Activated CD4-positive, alpha-beta T cell treated with anti-CD3 and anti-CD28 coated beads, Interleukin-2, amount 50 U/mL, for 16 hours (primary cell): ENCODE measurements at regions not wholly inside any gene's neighbourhood (a gene's known extent, or its start where the extent isn't known, plus 50 kb on each side); places are given as distances from the start of the nearest gene placed in this dataset.

ENCODE experiments used
- DNase-seq: peaks from one replicate; pipeline ENCODE4 v3.0.0-alpha.2; 2020

- no peak for DNase-seq
Observed at GRCh38 chr2:167411367-167411766, 523.1 kb downstream of the XIRP2 start.

- DNase-seq, result no peak
Observed at GRCh38 chr2:167406558-167406957, 518.3 kb downstream of the XIRP2 start.

- no peak for DNase-seq
Observed at GRCh38 chr2:167404627-167405284, 516.5 kb downstream of the XIRP2 start.

GRCh38 chr2:167401309-167401708, 513.0 kb downstream of the XIRP2 start:
- DNase-seq, result no peak

- no peak for DNase-seq
Observed at GRCh38 chr2:167400546-167400945, 512.3 kb downstream of the XIRP2 start.

GRCh38 chr2:167398873-167399272, 510.6 kb downstream of the XIRP2 start:
- no peak for DNase-seq

- no peak for DNase-seq
Observed at GRCh38 chr2:167388901-167389300, 500.6 kb downstream of the XIRP2 start.

GRCh38 chr2:167388497-167388896, 500.2 kb downstream of the XIRP2 start:
- DNase-seq, result no peak

GRCh38 chr2:167386694-167387093, 498.4 kb downstream of the XIRP2 start:
- no peak for DNase-seq

- no peak for DNase-seq
Observed at GRCh38 chr2:167383610-167384194, 495.4 kb downstream of the XIRP2 start.

- DNase-seq, result no peak
Observed at GRCh38 chr2:167381349-167381748, 493.1 kb downstream of the XIRP2 start.

- no peak for DNase-seq
Observed at GRCh38 chr2:167380555-167380954, 492.3 kb downstream of the XIRP2 start.

- DNase-seq, result no peak
Observed at GRCh38 chr2:167380094-167380493, 491.8 kb downstream of the XIRP2 start.

GRCh38 chr2:167369083-167369482, 480.8 kb downstream of the XIRP2 start:
- no peak for DNase-seq

- no peak for DNase-seq
Observed at GRCh38 chr2:167368371-167368770, 480.1 kb downstream of the XIRP2 start.

GRCh38 chr2:167365216-167365615, 476.9 kb downstream of the XIRP2 start:
- no peak for DNase-seq

- DNase-seq, result no peak
Observed at GRCh38 chr2:167361426-167361825, 473.1 kb downstream of the XIRP2 start.

GRCh38 chr2:167355821-167356220, 467.5 kb downstream of the XIRP2 start:
- no peak for DNase-seq

GRCh38 chr2:167353605-167354280, 465.5 kb downstream of the XIRP2 start:
- no peak for DNase-seq

- DNase-seq, result no peak
Observed at GRCh38 chr2:167345559-167345958, 457.3 kb downstream of the XIRP2 start.

GRCh38 chr2:167342769-167343168, 454.5 kb downstream of the XIRP2 start:
- no peak for DNase-seq

- no peak for DNase-seq
Observed at GRCh38 chr2:167340322-167340721, 452.0 kb downstream of the XIRP2 start.

GRCh38 chr2:167336213-167336612, 447.9 kb downstream of the XIRP2 start:
- DNase-seq, result no peak

- no peak for DNase-seq
Observed at GRCh38 chr2:167335541-167335992, 447.3 kb downstream of the XIRP2 start.
